Activated CD4-positive, alpha-beta T cell treated with anti-CD3 and anti-CD28 coated beads for 24 hours (primary cell): ENCODE measurements at regions not wholly inside any gene's neighbourhood (a gene's known extent, or its start where the extent isn't known, plus 50 kb on each side); places are given as distances from the start of the nearest gene placed in this dataset.

Source experiments
- DNase-seq, 2 donors: peaks; one replicate each; pipeline ENCODE4 v3.0.0-alpha.2; 2020; ENCODE audit warnings: low read depth in 2 of 2

GRCh38 chr5:4113426-4113825 lies 517.8 kb downstream of the IRX1 start:
- DNase-seq, result no peak

GRCh38 chr5:4113905-4114304 lies 518.3 kb downstream of the IRX1 start:
- DNase-seq, result no peak

- no peak for DNase-seq
These were observed 518.8 kb downstream of the IRX1 start for GRCh38 chr5:4114452-4114851.

GRCh38 chr5:4116834-4117233 lies 521.2 kb downstream of the IRX1 start:
- no peak for DNase-seq

- no peak for DNase-seq
These were observed 528.8 kb downstream of the IRX1 start for GRCh38 chr5:4124221-4124970.

- DNase-seq, result no peak
These were observed 533.4 kb downstream of the IRX1 start for GRCh38 chr5:4128994-4129393.

GRCh38 chr5:4129523-4129922 lies 533.9 kb downstream of the IRX1 start:
- DNase-seq, result no peak

- no peak for DNase-seq
These were observed 535.2 kb downstream of the IRX1 start for GRCh38 chr5:4130819-4131218.

GRCh38 chr5:4137781-4138180 lies 542.1 kb downstream of the IRX1 start:
- no peak for DNase-seq

- no peak for DNase-seq
These were observed 547.2 kb downstream of the IRX1 start for GRCh38 chr5:4142842-4143241.

GRCh38 chr5:4144411-4145007 lies 548.9 kb downstream of the IRX1 start:
- DNase-seq, result no peak

- DNase-seq, result no peak
These were observed 549.9 kb downstream of the IRX1 start for GRCh38 chr5:4145511-4145910.

GRCh38 chr5:4148009-4148408 lies 552.4 kb downstream of the IRX1 start:
- DNase-seq, result no peak

- no peak for DNase-seq
These were observed 554.4 kb downstream of the IRX1 start for GRCh38 chr5:4150067-4150466.

- no peak for DNase-seq
These were observed 560.5 kb downstream of the IRX1 start for GRCh38 chr5:4156153-4156552.

- no peak for DNase-seq
These were observed 561.3 kb downstream of the IRX1 start for GRCh38 chr5:4156889-4157288.

GRCh38 chr5:4158750-4159447 lies 563.3 kb downstream of the IRX1 start:
- DNase-seq, result no peak

GRCh38 chr5:4159681-4160080 lies 564.0 kb downstream of the IRX1 start:
- no peak for DNase-seq

- no peak for DNase-seq
These were observed 568.5 kb downstream of the IRX1 start for GRCh38 chr5:4164167-4164566.

GRCh38 chr5:4180703-4181102 lies 585.1 kb downstream of the IRX1 start:
- no peak for DNase-seq

- DNase-seq, result no peak
These were observed 586.5 kb downstream of the IRX1 start for GRCh38 chr5:4182144-4182543.

- DNase-seq, result no peak
These were observed 589.5 kb downstream of the IRX1 start for GRCh38 chr5:4185127-4185526.

- DNase-seq, result no peak
These were observed 593.1 kb downstream of the IRX1 start for GRCh38 chr5:4188704-4189103.
